T-cell (primary cell): ENCODE measurements at regions not wholly inside any gene's neighbourhood (a gene's known extent, or its start where the extent isn't known, plus 50 kb on each side); places are given as distances from the start of the nearest gene placed in this dataset.

Source experiments
- ATAC-seq, 4 experiments: fragments of 200-7000 bp in 3 of 4; fragments of 150-1000 bp in 1 of 4; cut with Tn5 transposase; replicated peaks in 1 of 4; 1 replicate in 3 of 4; 2 replicates in 1 of 4; pipeline ENCODE4 v1.10.0; 2021; ENCODE audit warnings: moderate library complexity in 3 of 4, mild to moderate bottlenecking in 2 of 4, moderate number of reproducible peaks in 1 of 4
- CTCF ChIA-PET, 2 donors: fragments of 300-600 bp; sonication (Branson Sonifier 250); formaldehyde crosslinking; loops; one replicate each; lab custom pipeline; 2022; ENCODE audit warnings: antibody characterized with exemption in 2 of 2; lab: Charles Lee
- POLR2A ChIA-PET, 2 donors: fragments of 300-600 bp; sonication (Branson Sonifier 250); formaldehyde crosslinking; loops; one replicate each; lab custom pipeline; 2022; ENCODE audit warnings: antibody characterized with exemption in 2 of 2; lab: Charles Lee
- DNase-seq, 35 experiments: peaks; one replicate each; pipeline versions ENCODE4 v3.0.0 to v3.0.0-alpha.2; 2013 to 2023
- H3K27ac ChIP-seq: one replicate; pipeline ENCODE4 v1.5.1; 2013; ENCODE audit warnings: low read length
- H3K27me3 ChIP-seq, 2 experiments: replicated peaks in 1 of 2; 1 replicate in 1 of 2; 2 replicates in 1 of 2; pipeline versions ENCODE4 v1.6.1 to v1.7.0; 2013; ENCODE audit warnings: low read length in 1 of 2, mixed read lengths in 1 of 2; ENCODE audit not compliant: control insufficient read depth in 2 of 2, insufficient read depth in 2 of 2; ENCODE audit errors: extremely low read depth in 1 of 2
- H3K36me3 ChIP-seq, 2 donors: 1 replicate in 1 of 2; 2 replicates in 1 of 2; pipeline versions ENCODE4 v1.6.1 to v1.7.0; 2013; ENCODE audit warnings: low read length in 1 of 2; ENCODE audit not compliant: control insufficient read depth in 2 of 2, insufficient read depth in 1 of 2; ENCODE audit errors: extremely low read depth in 1 of 2
- H3K4me1 ChIP-seq, 2 experiments: 1 replicate in 1 of 2; 2 replicates in 1 of 2; pipeline versions ENCODE4 v1.6.1 to v1.7.0; 2013; ENCODE audit warnings: low read length in 2 of 2, mixed read lengths in 1 of 2; ENCODE audit not compliant: insufficient read depth in 2 of 2, control insufficient read depth in 1 of 2; ENCODE audit errors: extremely low read depth in 1 of 2
- H3K4me3 ChIP-seq, 2 donors: 1 replicate in 1 of 2; 2 replicates in 1 of 2; pipeline versions ENCODE4 v1.5.1 to v1.7.0; 2013; ENCODE audit warnings: mild to moderate bottlenecking in 2 of 2, low read length in 1 of 2, moderate library complexity in 1 of 2; ENCODE audit not compliant: control insufficient read depth in 1 of 2; ENCODE audit errors: extremely low read depth in 1 of 2
- H3K9me3 ChIP-seq: 2 replicates; pipeline ENCODE4 v1.7.0; 2013
- H3K27ac Mint-ChIP-seq, 2 donors: one replicate each; pipeline ENCODE4 v1.8.0; 2020 to 2021; ENCODE audit warnings: mild to moderate bottlenecking in 2 of 2, mixed read lengths in 2 of 2
- H3K27me3 Mint-ChIP-seq, 2 donors: one replicate each; pipeline ENCODE4 v1.8.0; 2021 to 2022; ENCODE audit warnings: mixed read lengths in 2 of 2
- H3K36me3 Mint-ChIP-seq: one replicate; pipeline ENCODE4 v1.8.0; 2021; ENCODE audit warnings: mixed read lengths
- H3K4me1 Mint-ChIP-seq, 3 donors: one replicate each; pipeline ENCODE4 v1.8.0; 2020 to 2022; ENCODE audit warnings: mixed read lengths in 3 of 3, mild to moderate bottlenecking in 1 of 3
- H3K4me3 Mint-ChIP-seq, 3 donors: one replicate each; pipeline ENCODE4 v1.8.0; 2020 to 2022; ENCODE audit warnings: mild to moderate bottlenecking in 3 of 3, mixed read lengths in 3 of 3, moderate library complexity in 3 of 3
- H3K9me3 Mint-ChIP-seq, 3 donors: one replicate each; pipeline ENCODE4 v1.8.0; 2020 to 2022; ENCODE audit warnings: mixed read lengths in 3 of 3
- WGBS: methylation state at CpG from one replicate; pipeline ENCODE4 v1.1.5; 2013; ENCODE audit warnings: missing lambda C conversion rate; ENCODE audit not compliant: insufficient coverage; 5-methylcytosine and 5-hydroxymethylcytosine counted together

DNA sequence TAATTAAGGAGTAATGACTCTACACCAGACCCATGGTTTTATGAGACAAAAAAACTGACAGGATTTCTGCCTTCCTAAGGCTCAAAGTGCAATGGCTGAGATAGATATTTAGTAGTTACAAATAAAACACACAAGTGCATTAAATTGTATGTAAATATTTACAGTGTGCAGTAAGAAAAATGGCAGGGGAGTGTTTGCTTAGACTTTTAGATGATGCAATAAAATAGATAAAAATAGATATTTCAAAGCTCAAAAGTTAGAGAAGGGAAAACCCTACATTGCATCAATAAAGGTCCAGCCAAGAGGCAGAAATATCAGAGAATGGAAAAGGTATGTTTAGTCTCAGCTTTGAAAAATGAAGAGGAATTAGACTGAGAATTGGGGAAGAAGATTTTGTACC, 226.3 kb upstream of the FGGY start:
- DNase-seq: no peak
- peaks cover 20 to 22% of the 10 kb centered on the region in 2 experiments for H3K4me1 ChIP-seq
- no peaks in the 10 kb centered on the region for H3K9me3 Mint-ChIP-seq
- ATAC-seq: no peak
- H3K4me3 Mint-ChIP-seq: peak overlapping the region in 1 of 3 donors; percentile 62
- H3K36me3 ChIP-seq: no peaks in the 10 kb centered on the region
- peaks cover 24 to 32% (median 29%) of the 10 kb centered on the region in 3 donors for H3K4me1 Mint-ChIP-seq
- ChIA-PET POLR2A (no interaction called here), CTCF (no interaction called here)
- H3K9me3 ChIP-seq: no peaks in the 10 kb centered on the region
- peak overlapping the region; percentile 63 for H3K27ac ChIP-seq
- H3K36me3 Mint-ChIP-seq: no peaks in the 10 kb centered on the region
- peak overlapping the region; percentile 84 to 89 for H3K27ac Mint-ChIP-seq
- no peak overlapping the region for H3K4me3 ChIP-seq
- no peaks in the 10 kb centered on the region for H3K27me3 Mint-ChIP-seq
- no peaks in the 10 kb centered on the region for H3K27me3 ChIP-seq

DNA sequence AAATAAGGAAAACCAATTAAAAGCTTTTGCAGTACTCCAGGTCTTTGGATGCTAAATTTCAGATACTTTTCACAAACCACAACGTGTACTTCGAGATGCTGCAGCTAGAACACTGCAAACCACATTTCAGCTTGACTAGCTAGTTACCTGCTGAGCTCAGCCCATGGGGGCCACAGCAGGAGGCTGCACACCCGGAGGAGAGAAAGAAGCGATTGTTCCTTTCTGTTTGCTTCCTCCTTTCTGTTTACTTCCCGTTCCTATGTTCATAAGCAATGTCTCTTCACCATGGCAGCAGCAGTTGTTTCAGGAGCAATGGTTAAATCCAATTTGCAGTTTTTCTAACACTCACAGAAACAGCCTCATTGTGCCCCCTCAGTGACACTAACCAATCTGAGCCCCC, 225.6 kb upstream of the FGGY start:
- H3K4me3 ChIP-seq: peak overlapping the region; percentile 2 to 44
- peaks cover 24 to 32% (median 29%) of the 10 kb centered on the region in 3 donors for H3K4me1 Mint-ChIP-seq
- H3K4me3 Mint-ChIP-seq: peak overlapping the region; percentile 1 to 62 (median 9)
- H3K27ac Mint-ChIP-seq: peak overlapping the region; percentile 84 to 89
- ChIA-PET CTCF (no interaction called here), POLR2A (interaction anchor here in 1 of 2 donors (0.7 kb wide), 1 partner anchor 242 kb away, joined by 3 read pairs; no protein-coding TSS in a partner anchor)
- no peaks in the 10 kb centered on the region for H3K27me3 Mint-ChIP-seq
- H3K36me3 ChIP-seq: no peaks in the 10 kb centered on the region
- H3K27ac ChIP-seq: peak overlapping the region; percentile 63
- H3K9me3 Mint-ChIP-seq: no peaks in the 10 kb centered on the region
- peaks cover 20 to 22% of the 10 kb centered on the region in 2 experiments for H3K4me1 ChIP-seq
- H3K9me3 ChIP-seq: no peaks in the 10 kb centered on the region
- no peaks in the 10 kb centered on the region for H3K27me3 ChIP-seq
- WGBS: 8% methylated on average over 5 of the region's 5 CpGs
- no peaks in the 10 kb centered on the region for H3K36me3 Mint-ChIP-seq
- DNase-seq (peak in 7 of 35 experiments; percentile 12 to 30 (median 22)), ATAC-seq (peak; percentile 57 to 75 (median 68))

DNA sequence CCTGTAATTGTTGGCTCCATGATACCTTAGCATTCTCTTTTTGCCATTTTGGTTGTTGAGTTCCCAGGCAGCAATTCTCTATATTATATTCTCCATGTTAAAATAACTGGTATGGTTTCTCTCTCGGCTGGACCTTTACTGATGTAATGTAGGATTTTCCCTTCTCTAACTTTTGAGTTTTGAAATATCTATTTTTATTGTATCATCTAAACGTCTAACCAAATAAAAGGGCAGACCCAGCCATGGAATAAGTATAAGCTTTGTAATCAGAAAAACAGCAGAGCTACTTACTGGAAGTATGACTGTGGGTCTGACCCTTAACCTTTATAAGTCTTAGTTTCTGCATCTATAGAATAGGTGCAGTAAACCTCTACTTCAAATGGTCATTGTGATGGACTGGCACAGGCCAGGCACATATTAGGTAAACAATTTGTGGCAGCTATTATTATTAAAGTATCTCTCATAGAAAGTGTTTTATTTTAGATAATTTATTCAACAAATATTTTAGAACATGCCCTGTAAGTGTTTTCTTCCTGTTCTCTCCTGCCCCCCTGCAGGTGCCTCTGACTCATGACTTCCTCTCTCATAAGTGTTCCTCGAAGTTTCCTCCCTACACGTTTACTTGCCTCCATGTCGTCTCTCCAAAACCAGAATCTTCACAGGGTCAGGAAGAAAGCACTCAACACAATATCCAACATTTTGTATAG, 224.9 kb upstream of the FGGY start:
- Mint-ChIP-seq H3K4me1 (peaks cover 24 to 33% (median 32%) of the 10 kb centered on the region in 3 donors), H3K9me3 (no peaks in the 10 kb centered on the region), H3K36me3 (no peaks in the 10 kb centered on the region), H3K4me3 (peak overlapping the region; percentile 1 to 62 (median 43)), H3K27ac (peak overlapping the region; percentile 84 to 89), H3K27me3 (no peaks in the 10 kb centered on the region)
- peak in 3 of 4 experiments; percentile 69 to 90 (median 77) for ATAC-seq
- no peaks in the 10 kb centered on the region for H3K9me3 ChIP-seq
- H3K4me3 ChIP-seq: no peak overlapping the region
- H3K27ac ChIP-seq: peak overlapping the region; percentile 63
- POLR2A ChIA-PET: no interaction called here
- CTCF ChIA-PET: no interaction called here
- peaks cover 20 to 22% of the 10 kb centered on the region in 2 experiments for H3K4me1 ChIP-seq
- WGBS: 0% methylated on average over 3 of the region's 5 CpGs
- peak in 8 of 35 experiments; percentile 9 to 41 (median 16) for DNase-seq
- no peaks in the 10 kb centered on the region for H3K36me3 ChIP-seq
- H3K27me3 ChIP-seq: no peaks in the 10 kb centered on the region

DNA sequence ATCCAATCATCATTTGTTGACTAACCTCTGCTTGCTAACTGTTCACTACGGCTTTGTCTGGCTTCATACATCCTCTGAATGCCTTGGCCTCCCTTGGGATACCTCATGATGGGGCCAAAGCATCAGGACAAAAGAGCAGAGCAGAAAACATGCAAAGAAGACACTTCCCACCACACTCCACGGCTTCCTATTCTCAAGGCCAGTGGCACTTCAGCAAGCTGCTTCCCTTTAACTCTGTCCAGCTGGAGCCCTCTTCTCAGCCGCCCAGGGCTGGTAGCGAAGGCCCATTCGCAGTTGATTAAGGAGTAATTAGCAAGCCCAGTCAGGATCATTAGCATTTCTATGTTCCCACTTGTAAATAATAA, 224.3 kb upstream of the FGGY start:
- H3K4me1 ChIP-seq: peaks cover 20 to 22% of the 10 kb centered on the region in 2 experiments
- ATAC-seq (no peak), DNase-seq (no peak)
- peak overlapping the region; percentile 69 to 89 for H3K27ac Mint-ChIP-seq
- no peaks in the 10 kb centered on the region for H3K36me3 Mint-ChIP-seq
- WGBS: 100% methylated on average over 2 of the region's 5 CpGs
- CTCF ChIA-PET: no interaction called here
- no peaks in the 10 kb centered on the region for H3K9me3 ChIP-seq
- H3K27ac ChIP-seq: peak overlapping the region; percentile 63
- peaks cover 24 to 33% (median 32%) of the 10 kb centered on the region in 3 donors for H3K4me1 Mint-ChIP-seq
- H3K27me3 Mint-ChIP-seq: no peaks in the 10 kb centered on the region
- H3K4me3 Mint-ChIP-seq: peak overlapping the region in 2 of 3 donors; percentile 43 to 62
- no peak overlapping the region for H3K4me3 ChIP-seq
- POLR2A ChIA-PET: no interaction called here
- H3K27me3 ChIP-seq: no peaks in the 10 kb centered on the region
- no peaks in the 10 kb centered on the region for H3K36me3 ChIP-seq
- no peaks in the 10 kb centered on the region for H3K9me3 Mint-ChIP-seq

DNA sequence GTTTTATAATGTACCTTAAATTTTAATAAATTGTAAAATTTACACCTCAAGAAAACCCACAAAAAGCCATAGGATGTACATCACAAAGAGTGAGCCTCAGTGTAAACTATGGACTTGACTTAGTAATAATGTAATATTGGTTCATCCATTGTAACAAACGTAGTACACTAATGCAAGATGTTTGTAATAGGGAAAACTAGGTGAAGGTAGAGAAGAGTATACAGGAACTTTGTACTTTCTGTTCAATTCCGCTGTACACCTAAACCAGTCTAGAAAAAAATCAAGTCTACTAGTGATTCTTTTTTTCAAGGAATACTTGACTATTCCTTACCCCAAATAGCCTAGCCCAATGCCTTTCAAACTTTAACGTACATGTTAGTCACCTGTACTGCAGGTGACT, 222.3 kb upstream of the FGGY start:
- POLR2A ChIA-PET: interaction anchor here in 1 of 2 donors (0.6 kb wide), 1 partner anchor 485 kb away, joined by 3 read pairs; no protein-coding TSS in a partner anchor
- WGBS: no CpG with 5 or more reads among the region's 3 CpGs
- no peak overlapping the region for H3K27ac ChIP-seq
- no peak overlapping the region for H3K27ac Mint-ChIP-seq
- peaks cover 24 to 33% (median 32%) of the 10 kb centered on the region in 3 donors for H3K4me1 Mint-ChIP-seq
- no peaks in the 10 kb centered on the region for H3K9me3 ChIP-seq
- H3K4me3 ChIP-seq: no peak overlapping the region
- H3K36me3 ChIP-seq: no peaks in the 10 kb centered on the region
- no peaks in the 10 kb centered on the region for H3K27me3 Mint-ChIP-seq
- H3K36me3 Mint-ChIP-seq: no peaks in the 10 kb centered on the region
- H3K27me3 ChIP-seq: no peaks in the 10 kb centered on the region
- no peak for DNase-seq
- no peak for ATAC-seq
- H3K4me3 Mint-ChIP-seq: no peak overlapping the region
- CTCF ChIA-PET: no interaction called here
- no peaks in the 10 kb centered on the region for H3K9me3 Mint-ChIP-seq
- peaks cover 20 to 22% of the 10 kb centered on the region in 2 experiments for H3K4me1 ChIP-seq

DNA sequence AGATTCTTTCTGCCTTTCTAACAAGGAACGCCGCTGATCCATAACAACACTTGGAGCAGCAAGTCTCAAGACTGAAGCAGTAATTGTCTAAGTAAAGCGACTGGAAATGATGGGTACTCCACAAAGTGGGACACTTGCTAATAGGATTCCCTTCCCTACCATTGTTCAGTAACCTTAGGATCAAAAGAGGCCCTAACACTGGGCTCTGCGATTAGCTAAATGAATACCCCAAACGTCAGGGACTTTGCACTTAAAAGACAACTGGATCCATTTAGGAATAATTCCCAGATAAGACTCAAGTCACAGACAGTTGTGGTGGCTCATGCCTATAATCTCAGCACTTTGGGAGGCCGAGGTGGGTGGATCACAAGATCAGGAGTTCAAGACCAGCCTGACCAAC, 221.9 kb upstream of the FGGY start:
- CTCF ChIA-PET: no interaction called here
- H3K9me3 ChIP-seq: no peaks in the 10 kb centered on the region
- Mint-ChIP-seq H3K27ac (no peak overlapping the region), H3K27me3 (no peaks in the 10 kb centered on the region), H3K4me1 (peaks cover 24 to 33% (median 32%) of the 10 kb centered on the region in 3 donors), H3K36me3 (no peaks in the 10 kb centered on the region), H3K9me3 (no peaks in the 10 kb centered on the region), H3K4me3 (no peak overlapping the region)
- ATAC-seq: no peak
- POLR2A ChIA-PET: interaction anchor here in 1 of 2 donors (0.6 kb wide), 1 partner anchor 484 kb away, joined by 3 read pairs; no protein-coding TSS in a partner anchor
- no peak for DNase-seq
- H3K27me3 ChIP-seq: no peaks in the 10 kb centered on the region
- no peaks in the 10 kb centered on the region for H3K36me3 ChIP-seq
- WGBS: 100% methylated on average over 3 of the region's 6 CpGs
- H3K4me3 ChIP-seq: no peak overlapping the region
- no peak overlapping the region for H3K27ac ChIP-seq
- peaks cover 20 to 22% of the 10 kb centered on the region in 2 experiments for H3K4me1 ChIP-seq
